DMS79 (cell line): ENCODE measurements at regions not wholly inside any gene's neighbourhood (a gene's known extent, or its start where the extent isn't known, plus 50 kb on each side); places are given as distances from the start of the nearest gene placed in this dataset.
"Not testable (repeated sequence)": the region's sequence is repeated elsewhere in the genome, so short reads cannot be mapped to it uniquely, and the experiment has no call there.

Experiments
- DNase-seq: peaks from one replicate; lab custom pipeline; 2025; lab: John Stamatoyannopoulos, UW

DNA sequence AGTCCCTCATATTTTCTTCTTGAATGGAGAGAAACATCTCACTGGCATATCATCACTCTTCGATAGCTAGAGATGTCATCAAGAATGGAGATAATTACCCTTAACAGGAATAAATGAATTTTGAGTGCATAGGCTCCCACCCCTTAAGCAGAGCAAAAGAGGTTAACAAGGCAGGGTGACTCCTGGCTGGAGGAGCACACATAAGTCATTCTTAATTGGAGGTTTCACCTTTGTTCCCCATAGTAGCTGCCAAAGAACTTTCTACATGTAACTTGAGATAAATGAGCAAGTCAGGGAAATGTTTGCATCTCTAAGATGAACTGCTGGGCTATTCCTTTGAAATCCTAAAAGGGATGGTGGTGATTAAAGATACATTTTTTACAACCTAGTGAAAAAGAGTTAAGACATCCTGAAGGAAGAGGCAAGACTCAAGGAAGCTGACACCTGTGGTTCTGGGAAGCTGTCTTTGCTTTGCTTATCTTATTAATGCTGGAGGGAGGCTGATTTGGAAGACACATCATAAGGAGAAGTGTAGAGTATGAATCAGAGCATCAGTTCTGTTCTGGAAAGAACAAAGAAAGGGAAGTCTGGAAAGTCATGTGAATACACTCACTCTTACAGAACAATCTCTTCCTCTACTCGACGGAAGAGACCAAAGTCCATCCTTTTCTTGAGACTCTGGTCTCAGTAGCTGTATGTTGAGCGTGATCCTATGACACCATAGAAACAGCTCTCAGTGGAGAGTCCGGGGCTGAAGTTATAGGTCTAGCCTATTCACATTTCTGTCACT, 326.3 kb downstream of the OSTF1 start:
- DNase-seq = no peak

DNA sequence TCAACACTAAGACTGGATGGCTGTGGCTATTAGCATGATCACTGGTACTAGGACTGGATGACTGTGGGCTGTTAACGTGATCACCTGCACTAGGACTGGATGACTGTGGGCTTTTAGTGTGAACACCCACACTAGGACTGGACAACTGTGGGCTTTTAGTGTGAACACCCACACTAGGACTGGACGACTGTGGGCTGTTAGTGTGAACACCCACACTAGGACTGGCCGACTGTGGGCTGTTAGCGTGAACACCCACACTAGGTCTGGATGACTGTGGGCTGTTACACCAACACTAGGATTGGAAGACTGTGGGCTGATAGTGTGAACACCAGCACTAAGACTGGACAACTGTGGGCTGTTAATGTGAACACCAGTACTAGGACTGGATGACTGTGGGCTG, 329.2 kb downstream of the OSTF1 start:
- DNase-seq = no peak

DNA sequence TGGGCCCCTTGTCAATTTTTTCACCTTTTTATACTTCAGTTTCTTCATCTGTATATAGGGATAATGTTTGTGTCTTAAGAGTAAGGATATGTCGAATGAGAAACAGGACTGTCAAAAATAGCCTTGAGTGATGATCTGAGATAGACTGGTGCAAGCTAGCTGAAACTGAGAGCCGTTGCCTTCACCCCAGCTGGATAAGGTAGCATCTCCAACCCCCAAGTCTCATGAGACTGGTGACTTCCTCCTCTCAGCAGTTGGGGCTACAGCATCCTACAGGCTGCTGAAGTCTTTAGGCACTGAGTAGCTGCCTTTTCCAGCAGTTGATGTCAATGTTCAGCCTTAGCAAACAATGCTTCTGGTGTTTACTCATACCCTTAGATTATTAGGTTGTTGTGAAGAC, 330.2 kb downstream of the OSTF1 start:
- no peak for DNase-seq

DNA sequence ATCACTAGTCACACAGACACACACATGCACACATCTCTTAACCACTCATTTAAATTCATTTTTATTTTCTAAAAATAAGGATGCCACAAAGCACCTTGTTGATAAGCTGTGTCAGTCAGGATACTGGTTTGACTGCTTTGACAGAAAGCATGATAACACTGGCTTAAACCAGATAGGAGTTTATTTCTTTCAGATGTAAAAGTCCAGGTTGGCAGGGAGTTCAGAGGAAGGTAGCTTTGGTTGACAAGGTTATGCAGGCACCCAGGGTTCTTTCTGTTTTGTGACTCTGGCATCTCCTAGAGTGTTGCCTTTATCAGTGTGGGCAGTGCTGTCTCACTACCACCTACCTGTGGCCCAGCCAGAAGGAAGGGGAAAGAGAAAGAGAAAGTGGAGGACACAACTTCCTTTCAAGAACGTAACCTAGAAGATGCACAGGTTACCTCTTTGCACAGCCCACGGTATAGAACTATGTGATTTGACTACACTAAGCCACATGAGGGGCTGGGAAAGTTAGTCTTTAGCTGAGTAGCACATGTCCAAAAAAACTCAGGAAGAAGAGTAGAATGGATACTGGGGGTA, 334.7 kb downstream of the OSTF1 start:
- DNase-seq = no peak

DNA sequence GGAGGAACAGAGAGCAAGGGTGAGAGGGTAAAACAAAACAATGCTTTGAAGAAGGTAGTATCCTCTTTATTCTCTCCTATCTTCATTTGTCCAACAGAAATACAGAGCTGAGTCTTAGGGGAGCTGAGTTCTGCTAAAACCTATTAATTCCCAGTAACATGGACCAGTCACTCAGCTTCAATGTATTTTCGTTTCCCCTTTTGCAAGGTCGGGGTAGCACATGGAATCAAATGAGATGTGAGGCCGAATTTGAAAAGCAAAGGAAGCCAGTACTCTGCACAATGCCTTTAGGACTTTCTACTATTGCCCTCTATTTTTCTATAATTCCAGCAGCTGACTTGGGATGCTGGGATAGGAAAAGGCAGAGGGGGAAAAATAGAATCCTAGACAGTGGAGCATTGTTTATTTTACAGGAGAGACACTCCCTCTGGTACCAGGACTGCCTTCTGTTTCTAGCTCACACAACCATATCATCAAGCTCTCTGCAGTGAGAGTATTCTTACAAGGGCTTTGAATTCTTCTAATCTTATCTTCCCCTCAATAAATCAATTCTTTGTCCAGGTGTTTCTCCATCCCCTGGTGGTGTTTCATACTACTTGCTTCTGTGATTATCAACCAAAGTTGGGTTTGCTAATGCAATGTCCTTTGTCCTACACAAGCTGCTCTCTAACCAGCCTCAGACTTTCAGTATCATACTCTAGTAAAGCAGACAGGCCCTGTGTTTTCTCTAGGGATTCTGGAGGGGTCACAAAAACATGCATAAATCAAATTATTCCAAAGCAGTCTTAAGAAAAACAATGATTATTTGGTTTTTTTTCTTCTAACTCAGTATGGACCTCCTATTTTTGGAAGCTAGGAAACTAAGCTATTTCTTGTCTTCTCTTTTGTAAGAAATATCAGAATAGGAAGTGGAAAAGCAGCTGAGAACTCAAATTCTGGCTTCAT, 341.5 kb downstream of the OSTF1 start:
- DNase-seq = no peak

DNA sequence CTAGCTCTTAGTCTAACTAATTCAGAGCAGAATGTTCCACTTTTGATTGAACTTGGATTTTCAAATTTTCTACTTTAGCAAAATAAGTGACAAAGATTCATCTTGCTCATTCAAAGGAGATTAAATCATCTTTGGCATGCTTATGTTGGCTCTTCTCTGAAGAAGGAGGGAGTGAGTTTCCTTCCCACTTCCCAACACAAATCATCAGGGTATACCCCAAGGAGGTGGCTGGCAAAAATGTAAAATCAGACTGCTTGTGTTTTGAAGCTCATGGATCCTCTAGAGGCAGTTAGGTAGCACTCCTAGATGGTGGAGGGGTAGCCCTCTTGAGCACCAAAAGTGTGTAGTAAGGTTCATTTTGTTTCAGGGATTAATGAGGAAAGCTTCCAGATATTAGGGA, 343.1 kb downstream of the OSTF1 start:
- DNase-seq = no peak

DNA sequence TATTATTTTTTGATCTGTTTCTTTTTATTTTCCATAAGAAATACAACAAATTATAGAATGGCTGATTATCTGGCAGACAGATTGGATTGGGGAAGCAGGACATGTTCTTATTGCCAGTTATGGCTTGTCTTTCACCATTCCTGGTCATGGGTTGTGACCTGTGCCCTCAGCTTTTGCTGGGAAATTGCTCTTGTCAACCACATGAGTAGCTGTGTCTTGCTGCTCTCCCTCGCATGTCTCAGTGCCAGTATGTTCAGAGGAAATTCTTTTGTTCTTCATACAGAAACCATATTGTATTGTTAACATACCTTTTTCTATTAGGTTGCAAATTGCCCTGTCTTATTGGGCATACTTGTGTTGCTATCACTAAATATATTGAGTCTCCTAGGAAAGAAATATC, 344.1 kb downstream of the OSTF1 start:
- DNase-seq = no peak

DNA sequence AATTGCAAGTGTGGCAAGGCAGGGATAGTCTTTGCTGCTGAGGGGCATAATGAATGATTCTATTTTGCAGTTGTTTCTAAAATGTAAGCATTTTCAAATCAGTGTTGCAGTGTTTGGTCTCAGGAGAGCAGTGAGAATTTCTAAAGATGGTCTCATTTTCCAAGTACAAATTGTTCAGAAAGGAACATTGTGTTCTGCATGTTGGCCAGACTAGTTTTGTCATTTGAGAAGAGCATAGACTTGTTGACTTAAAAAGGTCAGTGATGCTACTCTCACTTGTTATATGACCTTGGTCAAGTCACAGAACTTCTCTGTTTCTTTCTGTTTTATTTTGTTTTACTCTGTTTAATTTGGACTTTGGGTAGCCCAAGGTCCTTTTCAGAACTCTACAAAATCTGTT, 344.6 kb downstream of the OSTF1 start:
- no peak for DNase-seq

DNA sequence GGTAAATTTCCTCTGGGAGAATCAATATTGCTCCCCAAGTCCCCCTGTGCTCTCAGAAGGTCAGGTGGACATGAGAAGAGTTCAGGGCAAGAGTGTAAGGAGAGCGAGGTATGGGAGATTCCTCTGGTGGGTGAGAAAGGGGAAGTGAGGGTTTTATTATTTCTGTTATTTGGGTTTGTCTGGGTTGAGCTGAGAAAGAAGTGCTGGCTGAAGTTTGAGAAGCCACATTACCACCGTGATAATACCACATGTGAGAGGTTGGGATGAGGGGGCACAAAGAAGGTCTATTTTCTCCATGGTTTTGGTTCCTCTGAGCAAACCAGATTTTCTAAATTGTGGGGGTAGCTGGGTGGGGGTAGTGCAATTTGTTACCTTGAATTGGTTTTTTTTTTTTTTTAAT, 350.4 kb downstream of the OSTF1 start:
- DNase-seq = no peak

DNA sequence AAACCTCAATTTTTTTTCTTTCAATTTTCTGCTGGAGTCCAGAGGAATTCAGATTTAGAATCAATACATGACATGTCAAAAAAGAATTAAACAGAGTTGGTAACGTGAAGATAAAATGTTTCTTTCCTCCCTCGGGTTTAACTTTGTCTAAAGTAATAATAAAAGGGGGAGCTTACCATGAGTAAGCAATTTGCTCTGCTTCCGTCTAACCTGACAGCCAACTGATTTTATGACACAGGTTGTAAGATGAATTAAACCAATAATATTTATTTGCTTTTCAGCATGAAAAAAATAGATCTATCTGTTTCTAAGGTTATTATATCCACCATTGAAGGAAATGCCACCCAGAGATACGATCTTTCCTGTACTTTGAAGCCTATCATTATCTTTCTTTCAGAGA, 352.6 kb downstream of the OSTF1 start:
- DNase-seq = no peak

DNA sequence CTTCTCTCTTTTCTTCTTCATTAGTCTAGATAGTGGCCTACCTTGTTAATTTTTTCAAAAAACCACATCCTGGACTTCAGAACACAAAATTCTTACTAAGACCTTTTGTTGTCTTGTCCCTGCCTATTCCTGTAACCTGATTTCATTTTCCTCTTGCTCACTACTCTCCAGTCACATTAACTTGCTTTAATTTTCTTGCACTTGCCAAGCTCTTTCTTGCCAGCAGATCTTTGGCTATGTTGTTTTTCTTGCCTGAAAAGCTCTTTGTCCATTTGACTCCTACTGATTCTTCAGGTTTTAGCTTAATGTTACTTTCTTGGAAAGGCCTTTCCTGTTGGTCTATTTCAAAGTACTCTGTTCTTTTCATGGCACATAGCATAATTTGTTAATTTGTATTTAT, 356.8 kb downstream of the OSTF1 start:
- DNase-seq = no peak

DNA sequence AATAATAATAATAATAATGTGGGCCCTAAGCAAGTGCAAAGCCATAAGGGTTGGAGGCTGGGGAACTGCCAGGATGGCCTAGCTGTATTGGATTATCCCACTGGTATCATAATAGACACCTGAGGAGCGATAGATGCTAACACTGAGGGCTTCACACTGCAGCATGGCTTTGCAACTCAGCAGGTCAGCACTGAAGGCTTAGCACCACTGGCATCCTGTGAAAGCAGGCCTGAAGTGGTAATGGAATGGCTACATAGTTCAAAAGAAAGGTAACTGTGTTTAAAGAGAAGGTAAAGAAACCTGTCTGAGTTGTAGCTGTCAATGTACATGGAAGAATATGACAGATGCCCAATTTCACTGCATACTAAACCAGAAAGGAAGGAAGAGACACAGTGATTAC, 359.0 kb downstream of the OSTF1 start:
- no peak for DNase-seq

DNA sequence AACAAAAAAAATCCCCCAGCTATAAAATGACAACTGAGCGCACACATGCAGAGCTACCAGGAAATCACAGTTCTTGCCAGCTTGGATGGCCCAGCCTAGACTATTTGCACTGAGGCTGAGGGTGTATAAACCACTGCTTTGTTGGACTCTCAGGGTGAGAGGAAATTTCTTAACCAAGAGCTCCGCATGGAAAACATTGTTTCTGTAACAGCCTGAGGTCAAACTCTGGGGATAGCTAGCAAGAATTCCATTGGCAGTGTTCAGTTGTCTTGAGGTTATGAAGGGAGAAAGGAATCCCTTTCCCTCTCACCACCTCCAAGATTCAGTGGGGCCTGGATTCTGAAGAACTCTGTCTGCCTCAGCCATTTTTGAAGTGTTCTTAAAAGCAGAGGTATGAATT, 360.0 kb downstream of the OSTF1 start:
- DNase-seq = peak; percentile 11

DNA sequence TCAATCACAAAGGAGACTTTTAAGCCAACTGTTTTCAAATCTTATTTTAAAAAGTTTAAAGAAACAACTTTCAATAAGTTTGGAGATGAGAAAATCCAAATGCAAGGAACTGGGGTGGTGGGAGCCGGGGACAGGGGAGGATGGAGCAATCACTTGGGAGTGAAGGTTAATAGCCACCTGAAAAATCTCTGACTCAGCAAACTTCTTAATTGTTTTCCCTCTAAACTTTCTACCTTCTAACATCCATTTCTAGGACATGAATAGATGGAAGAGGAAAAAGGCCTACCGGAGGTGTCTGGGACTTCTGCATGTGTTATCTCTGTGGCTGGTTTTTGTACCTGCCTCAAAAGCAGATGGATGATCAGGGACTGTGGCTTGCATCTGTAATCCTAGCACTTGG, 360.6 kb downstream of the OSTF1 start:
- DNase-seq = no peak

DNA sequence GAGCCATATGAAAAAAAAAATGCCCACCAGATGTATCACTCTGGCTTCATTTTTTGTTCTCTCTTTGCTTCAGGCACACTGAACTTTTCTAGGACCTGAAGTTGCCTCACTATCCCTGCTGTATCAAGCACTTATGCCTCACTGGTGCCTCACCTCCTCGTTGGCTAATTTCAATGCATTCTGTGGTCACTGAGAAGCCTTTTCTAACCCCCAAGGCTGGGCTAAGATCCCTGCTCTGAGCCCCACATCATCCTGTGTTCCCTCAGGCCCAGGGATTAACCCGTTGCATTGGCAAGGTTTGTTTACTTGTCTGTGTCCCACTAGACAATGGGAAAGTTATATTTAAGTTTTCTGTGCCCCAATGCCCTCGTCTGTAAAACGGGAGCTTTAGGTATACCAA, 362.7 kb downstream of the OSTF1 start:
- no peak for DNase-seq

DNA sequence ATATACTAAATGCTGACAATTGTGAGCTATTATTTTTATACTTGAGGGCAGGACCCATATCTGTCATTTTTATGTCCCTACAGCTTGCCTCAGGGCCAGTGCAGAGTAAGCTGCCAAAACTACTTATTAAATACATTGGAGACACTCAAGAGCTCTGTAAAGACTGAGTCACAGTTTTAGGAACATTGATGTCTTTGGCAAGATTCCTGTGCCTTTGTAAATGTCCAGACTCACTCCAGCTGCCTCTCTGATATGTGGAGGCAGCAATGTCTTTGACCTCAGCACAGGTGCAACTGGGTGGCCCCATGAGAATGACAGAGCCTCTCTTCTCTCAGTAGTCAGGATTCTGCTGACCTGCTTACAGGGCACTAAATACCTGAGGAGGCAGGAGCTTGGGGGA, 363.2 kb downstream of the OSTF1 start:
- DNase-seq = peak; percentile 9

DNA sequence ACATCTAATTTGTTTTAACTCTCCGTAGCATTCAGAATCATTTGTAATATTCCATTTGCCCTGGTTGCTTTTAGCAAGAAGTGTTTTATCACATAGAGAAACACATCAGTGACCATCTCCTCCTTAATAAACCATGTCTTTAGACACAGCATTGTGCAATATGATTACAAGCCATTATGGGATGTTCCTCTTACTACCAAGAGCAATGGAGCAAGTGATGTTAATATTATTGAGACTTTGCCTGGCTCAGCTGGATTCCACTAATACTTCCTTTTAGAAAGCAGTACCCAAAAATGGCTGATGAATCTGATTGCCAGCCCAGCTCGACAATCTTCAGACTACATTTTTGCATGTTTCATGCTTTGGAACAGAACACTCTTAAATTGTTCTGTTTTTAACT, 364.2 kb downstream of the OSTF1 start:
- DNase-seq = no peak

DNA sequence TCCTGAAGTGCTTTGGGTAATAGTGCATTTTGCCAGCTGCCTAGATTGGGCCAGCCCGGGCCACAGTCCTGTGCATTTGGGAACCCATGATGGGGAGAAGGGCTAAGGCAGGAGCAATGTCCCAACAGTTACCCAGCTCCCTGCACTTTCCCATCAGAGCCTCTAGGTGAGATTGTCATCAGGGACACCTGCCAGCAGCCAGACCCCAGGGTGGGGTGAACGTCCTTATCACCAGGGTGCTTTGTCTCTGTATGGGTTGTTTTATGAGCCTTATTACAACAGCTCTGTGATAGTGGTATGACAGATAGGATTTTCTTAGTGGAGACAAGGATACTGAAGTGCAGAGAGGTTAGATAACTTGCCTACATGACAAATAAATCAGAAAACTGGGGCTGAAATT, 365.7 kb downstream of the OSTF1 start:
- no peak for DNase-seq

DNA sequence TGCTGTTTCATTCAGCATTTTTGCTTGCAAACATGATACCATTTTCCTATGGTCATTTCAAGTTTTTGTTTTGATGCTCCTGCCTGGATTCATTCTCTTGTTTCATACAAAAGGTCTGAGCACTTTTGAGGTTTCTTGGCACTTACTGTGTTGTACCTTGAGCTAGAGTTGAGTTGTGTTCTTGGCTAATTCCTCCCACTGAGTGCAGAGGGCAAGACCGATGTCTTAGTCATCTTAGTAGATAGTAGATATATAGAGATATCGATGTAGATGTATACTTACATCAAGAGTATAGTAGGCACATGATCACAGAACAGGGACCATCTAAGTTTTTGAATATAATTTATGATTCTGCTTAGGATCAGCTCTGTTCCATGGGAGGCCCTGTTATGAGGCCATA, 366.6 kb downstream of the OSTF1 start:
- no peak for DNase-seq

DNA sequence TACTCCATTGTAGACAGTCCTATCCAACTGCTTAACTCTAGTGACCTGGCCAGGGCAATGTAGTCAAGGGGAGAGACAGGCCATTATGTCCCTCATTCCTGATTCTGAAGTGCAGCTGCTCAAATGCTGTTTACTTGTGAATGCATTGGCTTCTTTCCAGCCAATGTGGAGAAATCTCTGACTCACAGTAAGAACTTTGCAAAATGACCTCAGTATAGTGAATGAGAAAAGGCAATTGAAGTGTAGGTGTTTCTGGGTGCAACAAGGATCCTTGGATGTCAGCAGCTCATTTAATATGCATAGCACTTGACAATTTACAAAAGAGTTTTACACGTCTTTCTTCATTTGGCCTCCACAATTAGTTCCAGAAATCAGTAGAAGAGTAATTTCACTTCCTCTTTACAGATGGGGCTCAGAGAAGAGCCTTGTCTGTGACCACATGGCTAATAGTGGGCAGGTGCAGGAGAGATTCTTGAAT, 367.2 kb downstream of the OSTF1 start:
- DNase-seq = peak; percentile 10

DNA sequence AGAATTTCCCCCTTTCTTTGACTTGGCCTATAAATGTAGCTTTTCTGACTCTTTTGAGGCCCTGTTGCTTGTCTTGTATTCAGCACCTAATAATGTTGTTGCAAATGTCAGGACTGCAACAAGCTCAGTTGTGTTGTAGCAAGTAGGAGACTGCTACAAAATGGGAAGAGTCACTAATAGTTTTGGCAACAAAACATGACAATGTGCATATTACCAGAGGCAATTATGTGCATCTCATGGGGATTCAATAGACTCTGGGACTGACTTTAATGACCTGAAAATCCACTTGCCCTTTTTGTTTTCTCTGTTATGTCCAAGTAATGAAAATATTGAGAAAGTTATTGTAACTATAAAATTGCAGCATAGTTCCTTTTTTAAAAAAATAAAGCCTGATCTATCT, 368.4 kb downstream of the OSTF1 start:
- DNase-seq = no peak

DNA sequence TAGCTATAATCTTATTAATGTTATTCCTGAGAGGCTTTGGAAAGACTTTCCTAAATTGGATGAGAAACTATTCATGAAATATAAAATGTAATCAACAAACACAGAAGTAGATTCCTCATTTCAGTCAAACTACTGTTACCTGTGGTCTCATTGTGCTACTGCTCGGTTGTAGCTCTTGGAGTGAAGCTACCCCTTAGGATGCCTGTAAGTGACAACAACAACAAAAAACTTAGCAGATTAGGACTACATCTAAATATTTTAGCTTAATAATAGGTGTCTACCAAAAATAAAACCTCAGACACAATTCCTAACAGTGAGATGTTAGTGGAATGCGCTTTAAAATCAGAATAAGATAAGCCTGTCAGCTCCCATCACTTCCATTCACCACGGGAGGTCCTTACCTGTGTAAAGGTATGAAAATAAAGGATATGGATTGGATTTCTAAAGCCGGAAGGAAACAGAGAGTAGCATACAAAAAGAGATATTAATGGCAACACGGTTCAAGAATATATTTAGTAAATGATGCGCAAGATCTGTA, 369.2 kb downstream of the OSTF1 start:
- DNase-seq = no peak

DNA sequence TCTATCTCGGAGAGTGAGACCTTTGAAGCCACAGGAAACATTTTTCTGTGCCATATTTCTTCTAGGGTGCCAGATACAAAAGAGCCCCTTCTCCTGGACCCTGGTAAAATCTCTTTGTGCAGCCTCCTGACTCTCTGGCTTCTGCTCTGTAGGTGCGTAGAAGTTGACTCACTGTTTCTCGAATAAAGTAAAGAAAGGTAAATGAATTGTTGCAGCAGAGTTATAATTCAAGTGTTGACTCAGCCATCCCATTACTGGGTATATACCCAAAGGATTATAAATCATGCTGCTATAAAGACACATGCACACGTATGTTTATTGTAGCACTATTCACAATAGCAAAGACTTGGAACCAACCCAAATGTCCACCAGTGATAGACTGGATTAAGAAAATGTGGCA, 371.0 kb downstream of the OSTF1 start:
- DNase-seq = not testable (repeated sequence)
